Panc1 (cell line): ENCODE measurements at regions not wholly inside any gene's neighbourhood (a gene's known extent, or its start where the extent isn't known, plus 50 kb on each side); places are given as distances from the start of the nearest gene placed in this dataset.

Source experiments
- POLR2AphosphoS5 ChIP-seq: IDR thresholded peaks from 2 replicates; pipeline ENCODE4 v1.6.1; 2012; ENCODE audit warnings: mild to moderate bottlenecking, low read depth, low read length, moderate library complexity
- TF ChIP-seq, protein P1 (sequence below): fragments of 450-650 bp; IDR thresholded peaks from 2 replicates; pipeline ENCODE4 v1.5.1; 2017; ENCODE audit warnings: mild to moderate bottlenecking
- TF ChIP-seq, protein P2 (sequence below), 2 experiments: IDR thresholded peaks; 2 replicates each; pipeline ENCODE4 v1.6.1; 2011 to 2012; ENCODE audit warnings: low read depth in 2 of 2, control low read depth in 1 of 2, low read length in 1 of 2, mild to moderate bottlenecking in 1 of 2, moderate library complexity in 1 of 2; ENCODE audit not compliant: insufficient read depth in 1 of 2

DNA sequence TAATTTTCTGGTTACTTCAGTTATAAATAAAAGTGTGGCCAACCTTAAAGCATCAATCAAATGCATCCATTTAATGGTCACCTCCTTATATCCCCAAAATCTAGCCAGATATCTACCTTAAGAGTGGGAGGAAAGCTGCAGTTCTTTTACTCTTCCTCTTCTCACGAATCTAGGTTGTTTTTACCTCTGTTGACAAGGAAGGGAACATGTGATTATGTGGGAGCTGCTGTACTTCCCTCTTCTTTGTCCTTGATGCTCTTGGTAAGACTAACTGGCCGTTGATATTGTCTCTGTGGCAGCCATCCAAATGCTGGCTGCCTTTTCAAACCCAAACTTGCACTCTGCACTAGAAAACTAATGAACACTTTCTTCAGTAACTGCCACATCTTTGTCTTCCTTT is 275.3 kb upstream of the CADM2 start:
- no peak for TF ChIP-seq POLR2AphosphoS5
- TF ChIP-seq, protein P1, sequence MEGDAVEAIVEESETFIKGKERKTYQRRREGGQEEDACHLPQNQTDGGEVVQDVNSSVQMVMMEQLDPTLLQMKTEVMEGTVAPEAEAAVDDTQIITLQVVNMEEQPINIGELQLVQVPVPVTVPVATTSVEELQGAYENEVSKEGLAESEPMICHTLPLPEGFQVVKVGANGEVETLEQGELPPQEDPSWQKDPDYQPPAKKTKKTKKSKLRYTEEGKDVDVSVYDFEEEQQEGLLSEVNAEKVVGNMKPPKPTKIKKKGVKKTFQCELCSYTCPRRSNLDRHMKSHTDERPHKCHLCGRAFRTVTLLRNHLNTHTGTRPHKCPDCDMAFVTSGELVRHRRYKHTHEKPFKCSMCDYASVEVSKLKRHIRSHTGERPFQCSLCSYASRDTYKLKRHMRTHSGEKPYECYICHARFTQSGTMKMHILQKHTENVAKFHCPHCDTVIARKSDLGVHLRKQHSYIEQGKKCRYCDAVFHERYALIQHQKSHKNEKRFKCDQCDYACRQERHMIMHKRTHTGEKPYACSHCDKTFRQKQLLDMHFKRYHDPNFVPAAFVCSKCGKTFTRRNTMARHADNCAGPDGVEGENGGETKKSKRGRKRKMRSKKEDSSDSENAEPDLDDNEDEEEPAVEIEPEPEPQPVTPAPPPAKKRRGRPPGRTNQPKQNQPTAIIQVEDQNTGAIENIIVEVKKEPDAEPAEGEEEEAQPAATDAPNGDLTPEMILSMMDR: no peak
- TF ChIP-seq, protein P2, sequence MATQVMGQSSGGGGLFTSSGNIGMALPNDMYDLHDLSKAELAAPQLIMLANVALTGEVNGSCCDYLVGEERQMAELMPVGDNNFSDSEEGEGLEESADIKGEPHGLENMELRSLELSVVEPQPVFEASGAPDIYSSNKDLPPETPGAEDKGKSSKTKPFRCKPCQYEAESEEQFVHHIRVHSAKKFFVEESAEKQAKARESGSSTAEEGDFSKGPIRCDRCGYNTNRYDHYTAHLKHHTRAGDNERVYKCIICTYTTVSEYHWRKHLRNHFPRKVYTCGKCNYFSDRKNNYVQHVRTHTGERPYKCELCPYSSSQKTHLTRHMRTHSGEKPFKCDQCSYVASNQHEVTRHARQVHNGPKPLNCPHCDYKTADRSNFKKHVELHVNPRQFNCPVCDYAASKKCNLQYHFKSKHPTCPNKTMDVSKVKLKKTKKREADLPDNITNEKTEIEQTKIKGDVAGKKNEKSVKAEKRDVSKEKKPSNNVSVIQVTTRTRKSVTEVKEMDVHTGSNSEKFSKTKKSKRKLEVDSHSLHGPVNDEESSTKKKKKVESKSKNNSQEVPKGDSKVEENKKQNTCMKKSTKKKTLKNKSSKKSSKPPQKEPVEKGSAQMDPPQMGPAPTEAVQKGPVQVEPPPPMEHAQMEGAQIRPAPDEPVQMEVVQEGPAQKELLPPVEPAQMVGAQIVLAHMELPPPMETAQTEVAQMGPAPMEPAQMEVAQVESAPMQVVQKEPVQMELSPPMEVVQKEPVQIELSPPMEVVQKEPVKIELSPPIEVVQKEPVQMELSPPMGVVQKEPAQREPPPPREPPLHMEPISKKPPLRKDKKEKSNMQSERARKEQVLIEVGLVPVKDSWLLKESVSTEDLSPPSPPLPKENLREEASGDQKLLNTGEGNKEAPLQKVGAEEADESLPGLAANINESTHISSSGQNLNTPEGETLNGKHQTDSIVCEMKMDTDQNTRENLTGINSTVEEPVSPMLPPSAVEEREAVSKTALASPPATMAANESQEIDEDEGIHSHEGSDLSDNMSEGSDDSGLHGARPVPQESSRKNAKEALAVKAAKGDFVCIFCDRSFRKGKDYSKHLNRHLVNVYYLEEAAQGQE (IDR thresholded peaks at IDR 0.05; ENCODE audit: insufficient read depth in 1 of 2, low read depth in 2 of 2, low read length in 1 of 2): no peak
